GM10248 (cell line): ENCODE measurements at regions not wholly inside any gene's neighbourhood (a gene's known extent, or its start where the extent isn't known, plus 50 kb on each side); places are given as distances from the start of the nearest gene placed in this dataset.

Experiments
- CTCF ChIA-PET: fragments of 300-600 bp; sonication (Branson Sonifier 250); formaldehyde crosslinking; extraction: SDS; loops from one replicate; lab custom pipeline; 2021; ENCODE audit warnings: antibody characterized with exemption; lab: Yijun Ruan, JAX
- POLR2A ChIA-PET: fragments of 350-650 bp; sonication (Branson Sonifier 250); formaldehyde crosslinking; extraction: SDS; loops from one replicate; lab custom pipeline; 2020; ENCODE audit warnings: antibody characterized with exemption; lab: Yijun Ruan, JAX
- DNase-seq: peaks from one replicate; pipeline ENCODE4 v3.0.0; 2012; ENCODE audit errors: extremely low spot score
- CTCF ChIP-seq: IDR thresholded peaks from 2 replicates; pipeline ENCODE4 v1.5.1; 2012; ENCODE audit warnings: mild to moderate bottlenecking, low read depth; ENCODE audit errors: extremely low read depth, missing control alignments, control extremely low read depth

GRCh38 chr6:130681028-130681427, 146.2 kb upstream of the SMLR1 start:
- DNase-seq = no peak
- no peak for TF ChIP-seq CTCF
- POLR2A ChIA-PET = no interaction called here
- CTCF ChIA-PET = no interaction called here

GRCh38 chr6:130682066-130682465, 145.1 kb upstream of the SMLR1 start:
- no peak for TF ChIP-seq CTCF
- CTCF ChIA-PET = interaction anchor here (0.9 kb wide), 1 partner anchor 10 kb away, joined by 3 read pairs; no protein-coding TSS in a partner anchor
- no peak for DNase-seq
- POLR2A ChIA-PET = no interaction called here

- POLR2A ChIA-PET = no interaction called here
Measured at GRCh38 chr6:130683761-130684517, 143.3 kb upstream of the SMLR1 start.

GRCh38 chr6:130692659-130693058, 134.5 kb upstream of the SMLR1 start:
- no peak for DNase-seq
- ChIA-PET CTCF (interaction anchor here (1.1 to 1.6 kb wide), 2 partner anchors 13 to 371 kb away, joined by 3 to 6 read pairs; no protein-coding TSS in a partner anchor), POLR2A (no interaction called here)
- TF ChIP-seq CTCF = no peak

More at GRCh38 chr6:130683761-130684517, 143.3 kb upstream of the SMLR1 start:
- CTCF ChIA-PET = interaction anchor here (0.9 to 1.0 kb wide), 2 partner anchors 10 to 14 kb away, joined by 3 read pairs; no protein-coding TSS in a partner anchor
- DNase-seq = no peak
- no peak for TF ChIP-seq CTCF

GRCh38 chr6:130693944-130694343, 133.3 kb upstream of the SMLR1 start:
- no peak for DNase-seq
- POLR2A ChIA-PET = no interaction called here
- CTCF ChIA-PET = interaction anchor here (0.8 to 1.6 kb wide), 6 partner anchors 9 to 372 kb away, joined by 3 to 6 read pairs (median 3); no protein-coding TSS in a partner anchor
- TF ChIP-seq CTCF = no peak

- ChIA-PET CTCF (interaction anchor here (1.0 to 1.2 kb wide), 2 partner anchors 33 to 372 kb away, joined by 3 read pairs; no protein-coding TSS in a partner anchor), POLR2A (no interaction called here)
- DNase-seq = no peak
- TF ChIP-seq CTCF = no peak
Measured at GRCh38 chr6:130694606-130695005, 132.6 kb upstream of the SMLR1 start.
